Fibroblast of pulmonary artery (primary cell): ENCODE measurements at regions not wholly inside any gene's neighbourhood (a gene's known extent, or its start where the extent isn't known, plus 50 kb on each side); places are given as distances from the start of the nearest gene placed in this dataset.

Experiments used
- DNase-seq: peaks from one replicate; pipeline ENCODE4 v3.0.0-alpha.2; 2010; ENCODE audit warnings: low read depth
- H3K4me3 ChIP-seq: replicated peaks from 2 replicates; pipeline ENCODE4 v1.5.1; 2011; ENCODE audit warnings: low read depth, mild to moderate bottlenecking, control low read depth, low read length, moderate library complexity
- TF ChIP-seq, protein P1 (sequence below): IDR thresholded peaks from 2 replicates; pipeline ENCODE4 v1.5.1; 2011; ENCODE audit warnings: mild to moderate bottlenecking, control low read depth, low read length, inconsistent platforms; ENCODE audit errors: missing control alignments

DNA sequence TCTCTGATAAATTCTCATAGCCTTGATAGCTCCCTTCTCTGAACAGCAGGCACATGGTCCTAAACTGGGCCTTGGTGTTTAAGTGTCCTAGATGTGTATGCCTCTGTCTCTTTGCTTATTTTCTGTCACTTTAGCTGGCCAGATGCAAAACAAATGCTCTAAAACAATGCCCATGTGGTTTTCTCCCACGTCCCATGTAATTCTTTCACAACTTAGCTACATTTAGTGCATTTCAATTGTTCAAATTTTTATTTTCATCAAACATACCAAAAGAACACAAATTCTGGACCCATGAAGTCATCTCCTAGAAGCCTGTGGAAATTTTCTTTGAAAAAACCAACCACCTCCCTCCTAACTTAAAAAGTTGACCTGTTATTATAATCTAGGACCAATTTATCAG, 491.3 kb upstream of the AGTR1 start:
- no peak overlapping the region for H3K4me3 ChIP-seq
- TF ChIP-seq, protein P1, sequence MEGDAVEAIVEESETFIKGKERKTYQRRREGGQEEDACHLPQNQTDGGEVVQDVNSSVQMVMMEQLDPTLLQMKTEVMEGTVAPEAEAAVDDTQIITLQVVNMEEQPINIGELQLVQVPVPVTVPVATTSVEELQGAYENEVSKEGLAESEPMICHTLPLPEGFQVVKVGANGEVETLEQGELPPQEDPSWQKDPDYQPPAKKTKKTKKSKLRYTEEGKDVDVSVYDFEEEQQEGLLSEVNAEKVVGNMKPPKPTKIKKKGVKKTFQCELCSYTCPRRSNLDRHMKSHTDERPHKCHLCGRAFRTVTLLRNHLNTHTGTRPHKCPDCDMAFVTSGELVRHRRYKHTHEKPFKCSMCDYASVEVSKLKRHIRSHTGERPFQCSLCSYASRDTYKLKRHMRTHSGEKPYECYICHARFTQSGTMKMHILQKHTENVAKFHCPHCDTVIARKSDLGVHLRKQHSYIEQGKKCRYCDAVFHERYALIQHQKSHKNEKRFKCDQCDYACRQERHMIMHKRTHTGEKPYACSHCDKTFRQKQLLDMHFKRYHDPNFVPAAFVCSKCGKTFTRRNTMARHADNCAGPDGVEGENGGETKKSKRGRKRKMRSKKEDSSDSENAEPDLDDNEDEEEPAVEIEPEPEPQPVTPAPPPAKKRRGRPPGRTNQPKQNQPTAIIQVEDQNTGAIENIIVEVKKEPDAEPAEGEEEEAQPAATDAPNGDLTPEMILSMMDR: no peak
- peak; percentile 60 for DNase-seq

DNA sequence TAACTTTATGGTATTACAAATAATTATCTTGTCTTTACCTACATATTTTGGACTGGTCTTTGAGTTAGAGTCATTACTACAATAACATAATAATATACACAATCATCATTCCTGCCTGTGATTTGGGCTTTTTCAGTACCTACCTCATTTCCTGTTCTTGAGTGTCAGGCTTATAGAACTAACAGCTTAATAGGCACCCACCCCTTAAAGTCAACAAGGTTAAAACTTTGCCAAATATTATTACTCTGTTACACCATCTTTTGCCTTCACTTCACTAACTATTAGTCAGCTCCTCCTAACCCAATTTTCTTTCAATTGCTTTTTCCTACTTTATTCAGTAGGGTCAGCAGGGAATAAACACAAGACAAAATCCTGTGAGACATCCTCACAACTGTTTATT, 488.7 kb upstream of the AGTR1 start:
- DNase-seq: no peak
- TF ChIP-seq, protein P1: no peak
- H3K4me3 ChIP-seq: no peak overlapping the region

DNA sequence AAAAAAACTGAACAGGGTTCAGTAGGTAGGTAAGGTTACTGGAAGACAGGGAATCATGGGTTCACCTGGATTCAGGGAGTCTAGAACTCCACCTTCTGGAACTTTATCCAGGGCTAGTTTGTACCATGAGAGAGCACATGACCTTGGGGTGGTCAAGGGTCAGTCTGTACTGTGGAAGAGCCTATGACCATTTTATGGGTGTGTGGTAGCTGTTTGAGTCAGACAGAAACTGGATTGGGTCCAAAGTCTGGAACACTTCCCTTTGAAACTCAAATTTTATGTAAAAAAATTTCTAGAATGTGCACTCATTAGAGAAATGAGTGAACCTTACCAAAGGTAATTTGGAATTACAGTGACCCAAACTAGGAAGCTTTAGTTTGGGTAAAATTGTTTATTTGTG, 486.0 kb upstream of the AGTR1 start:
- TF ChIP-seq, protein P1: no peak
- no peak overlapping the region for H3K4me3 ChIP-seq
- DNase-seq: peak; percentile 45

DNA sequence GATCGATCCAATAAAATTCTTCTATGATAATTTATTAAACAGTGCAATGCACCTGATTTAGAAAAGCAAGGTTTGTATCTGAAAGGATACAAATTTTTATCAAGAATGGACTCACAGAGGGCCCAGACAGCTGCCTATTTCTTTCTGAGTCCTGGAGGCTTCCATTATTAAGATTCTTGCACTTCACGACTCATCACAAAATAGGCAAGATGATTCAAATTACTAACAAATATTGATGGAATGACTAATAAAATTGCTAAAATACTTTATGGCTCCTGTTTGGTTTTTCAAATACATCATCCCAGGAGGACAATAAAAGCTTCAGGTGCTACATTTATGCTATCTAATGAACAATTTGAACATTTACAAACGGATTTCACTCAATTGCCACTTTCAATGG, 483.0 kb upstream of the AGTR1 start:
- TF ChIP-seq, protein P1: no peak
- DNase-seq: no peak
- no peak overlapping the region for H3K4me3 ChIP-seq

DNA sequence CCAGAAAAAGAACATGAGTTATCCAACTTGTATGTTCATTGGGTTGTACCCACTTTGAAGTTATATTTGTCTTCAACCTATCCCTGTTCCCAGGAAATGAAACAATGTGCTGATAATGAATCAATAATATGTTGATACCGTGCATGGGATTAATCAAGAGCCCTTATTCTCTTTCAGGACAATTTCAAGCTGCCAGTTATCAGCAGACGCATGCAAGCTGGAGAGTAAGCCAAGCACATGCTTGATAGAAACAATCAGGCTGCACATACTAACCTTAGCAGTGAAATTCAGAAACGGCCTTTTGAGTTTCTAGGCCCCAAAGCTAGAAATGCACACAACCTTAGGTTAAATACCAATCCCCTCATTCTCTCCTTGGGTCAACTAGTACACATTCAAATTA, 480.4 kb upstream of the AGTR1 start:
- TF ChIP-seq, protein P1: no peak
- H3K4me3 ChIP-seq: no peak overlapping the region
- DNase-seq: no peak

DNA sequence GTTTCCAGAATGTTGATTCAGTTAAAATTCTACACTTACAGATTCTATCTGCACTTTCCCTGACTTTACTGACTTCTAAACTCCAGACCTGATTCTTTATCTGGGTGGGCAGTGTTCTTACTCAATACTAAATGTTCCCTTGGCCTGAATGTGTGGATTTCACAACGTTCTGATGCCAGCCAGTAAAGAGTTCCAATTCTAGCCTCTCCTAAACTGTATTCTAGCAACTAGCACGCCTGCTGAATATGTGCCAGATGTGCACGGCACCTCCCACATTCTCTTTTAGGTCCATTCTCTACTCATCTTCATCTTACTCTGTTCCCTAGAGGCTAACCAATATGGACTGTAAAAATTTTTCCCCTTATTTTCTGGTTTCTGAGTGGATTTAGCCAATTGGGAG, 479.5 kb upstream of the AGTR1 start:
- TF ChIP-seq, protein P1: no peak
- peak; percentile 44 for DNase-seq
- no peak overlapping the region for H3K4me3 ChIP-seq

DNA sequence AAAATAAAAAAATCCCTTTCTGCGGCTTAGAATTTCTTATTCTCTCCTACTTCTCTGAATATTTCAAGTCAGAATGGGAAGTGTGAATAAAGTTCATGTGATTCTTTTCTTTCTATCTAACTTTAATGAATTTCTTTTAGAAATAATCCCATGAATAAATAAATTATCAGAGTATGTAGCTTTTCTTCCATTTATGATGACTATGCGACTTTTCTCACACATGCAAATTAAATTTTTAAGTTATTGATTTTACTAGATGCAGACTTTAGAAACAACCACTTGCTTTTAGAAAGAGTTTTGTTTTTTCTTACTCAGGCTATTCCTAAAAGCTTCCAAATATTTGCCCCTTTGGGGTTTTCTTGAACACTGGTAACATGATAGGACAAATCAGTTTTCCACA, 477.7 kb upstream of the AGTR1 start:
- no peak for DNase-seq
- TF ChIP-seq, protein P1: no peak
- no peak overlapping the region for H3K4me3 ChIP-seq
